ENCODE measurements at regions not wholly inside any gene's neighbourhood (a gene's known extent, or its start where the extent isn't known, plus 50 kb on each side); places are given as distances from the start of the nearest gene placed in this dataset.
"Not testable (repeated sequence)": the region's sequence is repeated elsewhere in the genome, so short reads cannot be mapped to it uniquely, and the experiment has no call there.

DNA sequence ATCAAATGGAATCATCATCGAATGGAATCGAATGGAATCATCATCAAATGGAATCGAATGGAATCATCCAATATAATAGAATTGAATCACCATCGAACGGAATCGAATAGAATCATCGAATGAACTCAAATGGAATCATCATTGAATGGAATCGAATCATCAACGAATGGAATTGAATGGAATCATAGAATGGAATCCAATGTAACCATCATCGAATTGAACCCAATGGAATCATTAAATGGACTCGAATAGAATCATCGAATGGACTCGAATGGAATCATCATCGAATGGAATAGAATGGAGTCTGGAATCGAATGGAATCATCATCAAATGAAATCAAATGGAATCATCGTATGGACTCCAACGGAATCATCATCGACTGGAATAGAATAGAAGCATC, 227.0 kb downstream of the SHCBP1 start:
- H3K27ac ChIP-seq; H3K27me3 ChIP-seq; H3K36me3 ChIP-seq; intact Hi-C loops (cut with DNase I); H3K4me1 ChIP-seq; H3K4me3 ChIP-seq: not testable (repeated sequence)
- peak; percentile 90 to 99 for DNase-seq (ENCODE audit: extremely low spot score in 2 of 2)
- peaks cover 11% of the 10 kb centered on the region for H3K9me3 ChIP-seq

DNA sequence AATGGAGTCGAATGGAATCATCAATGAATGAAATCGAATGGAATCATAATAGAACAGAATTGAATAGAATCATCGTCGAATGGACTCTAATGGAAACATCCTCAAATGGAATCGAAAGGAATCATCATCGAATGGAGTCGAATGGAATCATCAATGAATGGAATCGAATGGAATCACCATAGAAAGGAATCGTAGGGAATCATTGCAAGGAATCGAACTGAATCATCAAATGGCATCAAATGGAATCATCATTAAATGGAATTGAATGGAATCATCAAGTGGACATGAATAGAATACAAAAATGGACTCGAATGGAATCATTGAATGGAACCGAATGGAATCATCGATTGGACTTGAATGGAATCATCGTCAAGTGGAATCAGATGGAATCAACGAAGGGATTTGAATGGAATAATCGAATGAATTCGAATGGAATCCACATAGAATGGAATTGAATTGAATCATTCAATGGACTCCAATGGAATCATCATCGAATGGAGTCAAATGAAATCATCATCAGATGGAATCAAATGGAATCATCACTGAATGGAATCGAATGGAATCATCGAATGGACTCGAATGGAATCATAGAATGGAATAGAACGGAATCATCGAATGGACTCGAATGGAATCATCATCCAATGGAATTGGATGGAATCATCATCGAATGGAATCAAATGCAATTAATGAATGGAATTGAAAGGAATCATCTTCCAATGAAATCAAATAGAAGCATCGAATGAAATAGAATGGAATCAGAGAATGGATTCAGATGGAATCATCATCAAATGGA, 228.1 kb downstream of the SHCBP1 start:
- H3K4me3 ChIP-seq; H3K27me3 ChIP-seq; H3K27ac ChIP-seq; DNase-seq (ENCODE audit: extremely low spot score in 2 of 2); intact Hi-C loops (cut with DNase I); H3K4me1 ChIP-seq; H3K36me3 ChIP-seq: not testable (repeated sequence)
- H3K9me3 ChIP-seq, result peaks cover 11% of the 10 kb centered on the region

GRCh38 chr16:46390660-46391462, 230.3 kb downstream of the SHCBP1 start:
- H3K27me3 ChIP-seq; H3K4me3 ChIP-seq; intact Hi-C loops (cut with DNase I); H3K27ac ChIP-seq; H3K4me1 ChIP-seq; DNase-seq (ENCODE audit: extremely low spot score in 2 of 2); H3K36me3 ChIP-seq: not testable (repeated sequence)
- H3K9me3 ChIP-seq, result peaks cover 20% of the 10 kb centered on the region

- H3K36me3 ChIP-seq; H3K27ac ChIP-seq; H3K4me1 ChIP-seq; H3K27me3 ChIP-seq; intact Hi-C loops (cut with DNase I): not testable (repeated sequence)
- H3K9me3 ChIP-seq, result peaks cover 14% of the 10 kb centered on the region
- H3K4me3 ChIP-seq, result peak overlapping the region in 1 of 2 donors; percentile 0
- peak; percentile 96 to 100 for DNase-seq (ENCODE audit: extremely low spot score in 2 of 2)
These were observed 231.6 kb downstream of the SHCBP1 start for GRCh38 chr16:46389561-46390041.

DNA sequence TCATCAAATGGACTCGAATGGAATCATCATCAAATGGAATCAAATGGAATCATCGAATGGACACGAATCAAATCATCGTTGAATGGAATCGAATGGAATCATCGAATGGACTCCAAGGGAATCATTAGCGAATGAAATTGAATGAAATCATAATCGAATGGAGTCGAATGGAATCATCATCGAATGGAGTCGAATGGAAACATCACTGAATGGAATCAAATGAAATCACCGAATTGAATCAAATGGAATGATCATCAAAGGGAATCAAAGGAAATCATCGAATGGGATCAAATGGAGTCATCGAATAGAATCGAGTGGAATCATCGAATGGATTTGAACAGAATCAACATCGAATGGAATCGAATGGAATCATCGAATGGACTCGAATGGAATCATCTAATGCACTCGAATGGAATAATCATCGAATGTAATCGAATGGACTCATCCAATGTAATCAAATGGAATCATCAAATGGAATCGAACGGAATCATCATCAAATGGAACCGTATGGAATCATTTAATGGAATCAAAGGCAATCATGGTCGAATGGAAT, 232.2 kb downstream of the SHCBP1 start:
- intact Hi-C loops (cut with DNase I); H3K4me3 ChIP-seq; H3K27me3 ChIP-seq; H3K27ac ChIP-seq; DNase-seq (ENCODE audit: extremely low spot score in 2 of 2); H3K36me3 ChIP-seq; H3K4me1 ChIP-seq: not testable (repeated sequence)
- H3K9me3 ChIP-seq, result peaks cover 17% of the 10 kb centered on the region

DNA sequence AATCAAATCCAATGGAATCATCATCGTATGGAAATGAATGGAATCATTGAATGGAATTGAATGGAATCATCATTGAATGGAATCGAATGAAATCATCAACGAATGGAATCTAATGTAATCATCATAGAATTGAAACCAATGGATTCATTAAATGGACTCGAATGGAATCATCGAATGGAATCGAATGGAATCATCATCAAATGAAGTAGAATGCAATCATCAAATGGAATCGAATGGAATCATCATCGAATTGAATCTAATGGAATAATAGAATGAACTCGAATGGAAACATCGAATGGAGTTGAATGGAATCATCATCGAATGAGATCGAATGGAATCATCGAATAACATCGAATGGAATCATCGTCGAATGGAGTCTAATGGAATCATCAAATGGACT, 232.8 kb downstream of the SHCBP1 start:
- H3K9me3 ChIP-seq, result peaks cover 17% of the 10 kb centered on the region
- H3K4me3 ChIP-seq; H3K27ac ChIP-seq; H3K27me3 ChIP-seq; H3K36me3 ChIP-seq; intact Hi-C loops (cut with DNase I); H3K4me1 ChIP-seq: not testable (repeated sequence)
- DNase-seq (ENCODE audit: extremely low spot score in 2 of 2), result peak; percentile 93 to 100

GRCh38 chr16:46387720-46388119, 233.5 kb downstream of the SHCBP1 start:
- peak overlapping the region in 1 of 2 donors; percentile 0 for H3K4me3 ChIP-seq
- DNase-seq (ENCODE audit: extremely low spot score in 2 of 2), result not testable (repeated sequence)

GRCh38 chr16:46386805-46387620, 234.2 kb downstream of the SHCBP1 start:
- H3K27me3 ChIP-seq; H3K27ac ChIP-seq; H3K36me3 ChIP-seq; H3K4me1 ChIP-seq; intact Hi-C loops (cut with DNase I); DNase-seq (ENCODE audit: extremely low spot score in 2 of 2): not testable (repeated sequence)
- peaks cover 20% of the 10 kb centered on the region for H3K9me3 ChIP-seq
- peak overlapping the region in 1 of 2 donors; percentile 0 for H3K4me3 ChIP-seq

More at GRCh38 chr16:46387720-46388119, 233.5 kb downstream of the SHCBP1 start:
- H3K4me1 ChIP-seq; H3K27ac ChIP-seq; H3K36me3 ChIP-seq; H3K27me3 ChIP-seq; intact Hi-C loops (cut with DNase I): not testable (repeated sequence)
- H3K9me3 ChIP-seq, result peaks cover 19% of the 10 kb centered on the region

DNA sequence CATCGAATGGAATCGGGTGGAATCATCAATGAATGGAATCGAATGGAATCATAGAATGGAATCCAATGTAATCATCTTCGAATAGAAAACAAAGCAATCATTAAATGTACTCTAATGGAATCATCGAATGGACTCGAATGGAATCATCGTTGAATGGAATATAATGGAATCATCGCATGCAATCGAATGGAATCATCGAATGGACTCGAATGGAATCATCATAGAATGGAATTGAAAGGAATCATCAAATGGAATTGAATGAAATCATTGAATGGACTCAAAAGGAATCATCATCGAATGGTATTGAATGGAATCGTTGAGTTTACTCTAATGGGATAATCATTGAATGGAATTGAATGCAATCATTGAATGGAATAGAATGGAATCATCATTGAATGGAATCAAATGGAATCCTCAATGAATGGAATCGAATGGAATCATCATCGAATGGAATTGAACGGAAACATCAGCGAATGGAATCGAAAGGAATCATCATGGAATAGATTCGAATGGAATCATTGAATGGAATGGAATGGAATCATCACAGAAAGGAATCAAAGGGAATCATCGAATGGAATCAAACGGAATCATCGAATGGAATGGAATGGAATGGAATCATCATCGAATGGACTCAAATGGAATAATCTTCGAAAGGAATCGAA, 234.9 kb downstream of the SHCBP1 start:
- DNase-seq (ENCODE audit: extremely low spot score in 2 of 2), result peak in 1 of 2 donors; percentile 95
- H3K4me3 ChIP-seq; H3K27me3 ChIP-seq; intact Hi-C loops (cut with DNase I); H3K27ac ChIP-seq; H3K4me1 ChIP-seq; H3K36me3 ChIP-seq: not testable (repeated sequence)
- H3K9me3 ChIP-seq, result peaks cover 20% of the 10 kb centered on the region

DNA sequence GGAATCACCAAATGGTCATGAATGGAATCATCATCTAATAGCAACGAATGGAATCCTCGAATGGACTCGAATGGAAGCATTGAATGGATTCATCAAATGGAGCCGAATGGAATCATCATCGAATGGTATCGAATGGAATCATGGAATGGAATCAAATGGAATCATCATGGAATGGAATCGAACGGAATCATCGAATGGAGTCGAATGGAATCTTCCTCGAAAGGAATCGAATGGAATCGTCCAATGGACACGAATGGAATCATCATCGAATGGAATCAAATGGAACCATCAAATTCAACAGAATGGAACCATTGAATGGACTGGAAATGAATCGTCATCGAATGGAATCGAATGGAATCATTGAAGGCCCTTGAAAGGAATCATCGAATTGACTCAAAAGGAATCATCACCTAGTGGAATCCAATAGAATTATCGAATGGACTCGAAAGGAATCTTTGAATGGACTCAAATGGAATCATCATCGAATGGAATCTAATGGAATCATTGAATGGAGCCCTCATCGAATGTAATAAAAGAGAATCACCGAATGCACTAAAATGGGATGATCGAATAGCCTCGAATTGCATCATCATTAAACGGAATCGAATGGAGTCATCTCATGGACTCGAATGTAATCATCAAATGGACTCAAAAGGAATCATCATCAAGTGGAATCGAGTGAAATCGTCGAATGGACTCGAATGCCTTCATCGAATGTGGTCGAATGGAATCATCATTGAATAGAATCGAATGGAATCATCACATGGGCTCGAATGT, 236.7 kb downstream of the SHCBP1 start:
- H3K27me3 ChIP-seq; H3K27ac ChIP-seq; H3K36me3 ChIP-seq; H3K4me1 ChIP-seq; H3K4me3 ChIP-seq; intact Hi-C loops (cut with DNase I): not testable (repeated sequence)
- H3K9me3 ChIP-seq, result peaks cover 16% of the 10 kb centered on the region
- DNase-seq (ENCODE audit: extremely low spot score in 2 of 2), result peak; percentile 96 to 100

- H3K36me3 ChIP-seq, result not testable (repeated sequence)
These were observed 237.6 kb downstream of the SHCBP1 start for GRCh38 chr16:46383581-46383980.

More at GRCh38 chr16:46383581-46383980, 237.6 kb downstream of the SHCBP1 start:
- DNase-seq (ENCODE audit: extremely low spot score in 2 of 2); intact Hi-C loops (cut with DNase I); H3K4me3 ChIP-seq; H3K4me1 ChIP-seq; H3K27me3 ChIP-seq; H3K27ac ChIP-seq: not testable (repeated sequence)
- H3K9me3 ChIP-seq, result peaks cover 15% of the 10 kb centered on the region

Data from vagina (tissue), 2 donors.